HUES48 (cell line): ENCODE measurements at regions not wholly inside any gene's neighbourhood (a gene's known extent, or its start where the extent isn't known, plus 50 kb on each side); places are given as distances from the start of the nearest gene placed in this dataset.

Experiments
- H3K27ac ChIP-seq: one replicate; pipeline ENCODE4 v1.7.0; 2013; ENCODE audit warnings: low read depth, low read length, inconsistent platforms
- H3K27me3 ChIP-seq: 2 replicates; pipeline ENCODE4 v1.6.1; 2013; ENCODE audit warnings: mild to moderate bottlenecking, low read length; ENCODE audit not compliant: control insufficient read depth, insufficient read depth
- H3K36me3 ChIP-seq: 2 replicates; pipeline ENCODE4 v1.6.1; 2013; ENCODE audit warnings: low read length; ENCODE audit not compliant: control insufficient read depth, insufficient read depth
- H3K4me1 ChIP-seq: 2 replicates; pipeline ENCODE4 v1.6.1; 2013; ENCODE audit warnings: mild to moderate bottlenecking, low read length; ENCODE audit not compliant: control insufficient read depth, insufficient read depth
- H3K4me3 ChIP-seq: 2 replicates; pipeline ENCODE4 v1.5.1; 2013; ENCODE audit warnings: mild to moderate bottlenecking, low read depth, low read length
- H3K9ac ChIP-seq: 2 replicates; pipeline ENCODE4 v1.6.1; 2013; ENCODE audit warnings: mild to moderate bottlenecking, low read depth, low read length, moderate library complexity
- H3K9me3 ChIP-seq: 2 replicates; pipeline ENCODE4 v1.6.1; 2013; ENCODE audit warnings: low read length; ENCODE audit not compliant: control insufficient read depth, insufficient read depth

GRCh38 chr4:116391020-116391419 is 694.4 kb downstream of the TRAM1L1 start:
- H3K27ac ChIP-seq: no peak overlapping the region
- H3K27me3 ChIP-seq: no peaks in the 10 kb centered on the region
- no peaks in the 10 kb centered on the region for H3K9me3 ChIP-seq
- no peak overlapping the region for H3K4me3 ChIP-seq
- H3K9ac ChIP-seq: no peak overlapping the region
- peaks cover 2% of the 10 kb centered on the region; the same call in 1 of the 2 replicates for H3K4me1 ChIP-seq
- no peaks in the 10 kb centered on the region for H3K36me3 ChIP-seq

GRCh38 chr4:116389139-116389538 is 696.2 kb downstream of the TRAM1L1 start:
- Histone ChIP-seq H3K9me3 (no peaks in the 10 kb centered on the region), H3K27me3 (no peaks in the 10 kb centered on the region), H3K27ac (no peak overlapping the region), H3K4me1 (no peaks in the 10 kb centered on the region), H3K36me3 (no peaks in the 10 kb centered on the region), H3K9ac (no peak overlapping the region), H3K4me3 (no peak overlapping the region)

- H3K9me3 ChIP-seq: no peaks in the 10 kb centered on the region
- H3K36me3 ChIP-seq: no peaks in the 10 kb centered on the region
- no peaks in the 10 kb centered on the region for H3K4me1 ChIP-seq
Measured at GRCh38 chr4:116387937-116388474, 697.4 kb downstream of the TRAM1L1 start.

GRCh38 chr4:116386856-116387255 is 698.5 kb downstream of the TRAM1L1 start:
- H3K9ac ChIP-seq: no peak overlapping the region
- H3K9me3 ChIP-seq: no peaks in the 10 kb centered on the region
- H3K27me3 ChIP-seq: no peaks in the 10 kb centered on the region
- H3K4me3 ChIP-seq: no peak overlapping the region
- no peaks in the 10 kb centered on the region for H3K4me1 ChIP-seq
- no peak overlapping the region for H3K27ac ChIP-seq
- H3K36me3 ChIP-seq: no peaks in the 10 kb centered on the region

More at GRCh38 chr4:116387937-116388474, 697.4 kb downstream of the TRAM1L1 start:
- H3K27me3 ChIP-seq: no peaks in the 10 kb centered on the region
- H3K9ac ChIP-seq: no peak overlapping the region
- no peak overlapping the region for H3K27ac ChIP-seq
- H3K4me3 ChIP-seq: no peak overlapping the region

GRCh38 chr4:116385583-116385982 is 699.8 kb downstream of the TRAM1L1 start:
- no peak overlapping the region for H3K4me3 ChIP-seq
- H3K27me3 ChIP-seq: no peaks in the 10 kb centered on the region
- H3K27ac ChIP-seq: no peak overlapping the region
- H3K9me3 ChIP-seq: no peaks in the 10 kb centered on the region
- H3K4me1 ChIP-seq: no peaks in the 10 kb centered on the region
- no peaks in the 10 kb centered on the region for H3K36me3 ChIP-seq
- H3K9ac ChIP-seq: no peak overlapping the region

GRCh38 chr4:116374815-116375214 is 710.6 kb downstream of the TRAM1L1 start:
- Histone ChIP-seq H3K9ac (no peak overlapping the region), H3K4me1 (no peaks in the 10 kb centered on the region), H3K27me3 (no peaks in the 10 kb centered on the region), H3K9me3 (no peaks in the 10 kb centered on the region), H3K27ac (no peak overlapping the region), H3K36me3 (no peaks in the 10 kb centered on the region), H3K4me3 (no peak overlapping the region)

GRCh38 chr4:116362583-116362982 is 722.8 kb downstream of the TRAM1L1 start:
- no peak overlapping the region for H3K4me3 ChIP-seq
- no peaks in the 10 kb centered on the region for H3K4me1 ChIP-seq
- H3K27ac ChIP-seq: no peak overlapping the region
- H3K9ac ChIP-seq: no peak overlapping the region
- no peaks in the 10 kb centered on the region for H3K36me3 ChIP-seq
- no peaks in the 10 kb centered on the region for H3K9me3 ChIP-seq
- no peaks in the 10 kb centered on the region for H3K27me3 ChIP-seq

- H3K4me3 ChIP-seq: no peak overlapping the region
- H3K36me3 ChIP-seq: no peaks in the 10 kb centered on the region
- H3K4me1 ChIP-seq: no peaks in the 10 kb centered on the region
- no peaks in the 10 kb centered on the region for H3K27me3 ChIP-seq
- no peaks in the 10 kb centered on the region for H3K9me3 ChIP-seq
- H3K27ac ChIP-seq: no peak overlapping the region
- no peak overlapping the region for H3K9ac ChIP-seq
Measured at GRCh38 chr4:116361790-116362189, 723.6 kb downstream of the TRAM1L1 start.

- H3K4me1 ChIP-seq: peaks cover 8% of the 10 kb centered on the region; the same call in 1 of the 2 replicates
- no peaks in the 10 kb centered on the region for H3K9me3 ChIP-seq
- no peak overlapping the region for H3K4me3 ChIP-seq
- H3K27me3 ChIP-seq: no peaks in the 10 kb centered on the region
- no peak overlapping the region for H3K9ac ChIP-seq
- no peak overlapping the region for H3K27ac ChIP-seq
- H3K36me3 ChIP-seq: no peaks in the 10 kb centered on the region
Measured at GRCh38 chr4:116358633-116359222, 726.6 kb downstream of the TRAM1L1 start.

- Histone ChIP-seq H3K27me3 (no peaks in the 10 kb centered on the region), H3K4me3 (no peak overlapping the region), H3K9ac (no peak overlapping the region), H3K9me3 (no peaks in the 10 kb centered on the region), H3K36me3 (no peaks in the 10 kb centered on the region), H3K4me1 (peaks cover 9% of the 10 kb centered on the region; the same call in 1 of the 2 replicates), H3K27ac (no peak overlapping the region)
Measured at GRCh38 chr4:116357758-116358157, 727.6 kb downstream of the TRAM1L1 start.

GRCh38 chr4:116346750-116347149 is 738.6 kb downstream of the TRAM1L1 start:
- no peaks in the 10 kb centered on the region for H3K36me3 ChIP-seq

More at GRCh38 chr4:116346750-116347149, 738.6 kb downstream of the TRAM1L1 start:
- no peaks in the 10 kb centered on the region for H3K27me3 ChIP-seq
- no peak overlapping the region for H3K4me3 ChIP-seq
- H3K27ac ChIP-seq: no peak overlapping the region
- no peaks in the 10 kb centered on the region for H3K9me3 ChIP-seq
- no peak overlapping the region for H3K9ac ChIP-seq
- no peaks in the 10 kb centered on the region for H3K4me1 ChIP-seq
